ENCODE measurements at regions not wholly inside any gene's neighbourhood (a gene's known extent, or its start where the extent isn't known, plus 50 kb on each side); places are given as distances from the start of the nearest gene placed in this dataset.

DNA sequence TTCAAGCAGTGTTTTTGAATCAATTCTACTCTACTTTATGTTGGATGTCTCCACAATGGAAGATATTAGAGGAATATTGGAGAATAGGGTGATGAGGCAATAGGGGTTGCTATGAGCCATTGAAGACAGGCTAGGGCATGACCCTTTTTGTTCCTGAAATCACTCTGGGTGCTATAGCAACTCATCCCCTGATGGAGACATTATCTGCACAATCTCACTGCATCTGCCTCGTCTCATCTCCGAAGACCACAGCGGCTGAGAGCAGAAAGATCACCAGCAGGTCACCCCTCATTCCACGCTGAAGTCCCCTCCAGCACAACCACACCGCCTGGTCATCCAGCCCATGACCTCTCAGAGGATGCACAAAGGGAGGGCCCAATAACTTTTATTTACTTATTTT lies 150.4 kb upstream of the TMEM132C start (continued):
- TF ChIP-seq, protein P1, sequence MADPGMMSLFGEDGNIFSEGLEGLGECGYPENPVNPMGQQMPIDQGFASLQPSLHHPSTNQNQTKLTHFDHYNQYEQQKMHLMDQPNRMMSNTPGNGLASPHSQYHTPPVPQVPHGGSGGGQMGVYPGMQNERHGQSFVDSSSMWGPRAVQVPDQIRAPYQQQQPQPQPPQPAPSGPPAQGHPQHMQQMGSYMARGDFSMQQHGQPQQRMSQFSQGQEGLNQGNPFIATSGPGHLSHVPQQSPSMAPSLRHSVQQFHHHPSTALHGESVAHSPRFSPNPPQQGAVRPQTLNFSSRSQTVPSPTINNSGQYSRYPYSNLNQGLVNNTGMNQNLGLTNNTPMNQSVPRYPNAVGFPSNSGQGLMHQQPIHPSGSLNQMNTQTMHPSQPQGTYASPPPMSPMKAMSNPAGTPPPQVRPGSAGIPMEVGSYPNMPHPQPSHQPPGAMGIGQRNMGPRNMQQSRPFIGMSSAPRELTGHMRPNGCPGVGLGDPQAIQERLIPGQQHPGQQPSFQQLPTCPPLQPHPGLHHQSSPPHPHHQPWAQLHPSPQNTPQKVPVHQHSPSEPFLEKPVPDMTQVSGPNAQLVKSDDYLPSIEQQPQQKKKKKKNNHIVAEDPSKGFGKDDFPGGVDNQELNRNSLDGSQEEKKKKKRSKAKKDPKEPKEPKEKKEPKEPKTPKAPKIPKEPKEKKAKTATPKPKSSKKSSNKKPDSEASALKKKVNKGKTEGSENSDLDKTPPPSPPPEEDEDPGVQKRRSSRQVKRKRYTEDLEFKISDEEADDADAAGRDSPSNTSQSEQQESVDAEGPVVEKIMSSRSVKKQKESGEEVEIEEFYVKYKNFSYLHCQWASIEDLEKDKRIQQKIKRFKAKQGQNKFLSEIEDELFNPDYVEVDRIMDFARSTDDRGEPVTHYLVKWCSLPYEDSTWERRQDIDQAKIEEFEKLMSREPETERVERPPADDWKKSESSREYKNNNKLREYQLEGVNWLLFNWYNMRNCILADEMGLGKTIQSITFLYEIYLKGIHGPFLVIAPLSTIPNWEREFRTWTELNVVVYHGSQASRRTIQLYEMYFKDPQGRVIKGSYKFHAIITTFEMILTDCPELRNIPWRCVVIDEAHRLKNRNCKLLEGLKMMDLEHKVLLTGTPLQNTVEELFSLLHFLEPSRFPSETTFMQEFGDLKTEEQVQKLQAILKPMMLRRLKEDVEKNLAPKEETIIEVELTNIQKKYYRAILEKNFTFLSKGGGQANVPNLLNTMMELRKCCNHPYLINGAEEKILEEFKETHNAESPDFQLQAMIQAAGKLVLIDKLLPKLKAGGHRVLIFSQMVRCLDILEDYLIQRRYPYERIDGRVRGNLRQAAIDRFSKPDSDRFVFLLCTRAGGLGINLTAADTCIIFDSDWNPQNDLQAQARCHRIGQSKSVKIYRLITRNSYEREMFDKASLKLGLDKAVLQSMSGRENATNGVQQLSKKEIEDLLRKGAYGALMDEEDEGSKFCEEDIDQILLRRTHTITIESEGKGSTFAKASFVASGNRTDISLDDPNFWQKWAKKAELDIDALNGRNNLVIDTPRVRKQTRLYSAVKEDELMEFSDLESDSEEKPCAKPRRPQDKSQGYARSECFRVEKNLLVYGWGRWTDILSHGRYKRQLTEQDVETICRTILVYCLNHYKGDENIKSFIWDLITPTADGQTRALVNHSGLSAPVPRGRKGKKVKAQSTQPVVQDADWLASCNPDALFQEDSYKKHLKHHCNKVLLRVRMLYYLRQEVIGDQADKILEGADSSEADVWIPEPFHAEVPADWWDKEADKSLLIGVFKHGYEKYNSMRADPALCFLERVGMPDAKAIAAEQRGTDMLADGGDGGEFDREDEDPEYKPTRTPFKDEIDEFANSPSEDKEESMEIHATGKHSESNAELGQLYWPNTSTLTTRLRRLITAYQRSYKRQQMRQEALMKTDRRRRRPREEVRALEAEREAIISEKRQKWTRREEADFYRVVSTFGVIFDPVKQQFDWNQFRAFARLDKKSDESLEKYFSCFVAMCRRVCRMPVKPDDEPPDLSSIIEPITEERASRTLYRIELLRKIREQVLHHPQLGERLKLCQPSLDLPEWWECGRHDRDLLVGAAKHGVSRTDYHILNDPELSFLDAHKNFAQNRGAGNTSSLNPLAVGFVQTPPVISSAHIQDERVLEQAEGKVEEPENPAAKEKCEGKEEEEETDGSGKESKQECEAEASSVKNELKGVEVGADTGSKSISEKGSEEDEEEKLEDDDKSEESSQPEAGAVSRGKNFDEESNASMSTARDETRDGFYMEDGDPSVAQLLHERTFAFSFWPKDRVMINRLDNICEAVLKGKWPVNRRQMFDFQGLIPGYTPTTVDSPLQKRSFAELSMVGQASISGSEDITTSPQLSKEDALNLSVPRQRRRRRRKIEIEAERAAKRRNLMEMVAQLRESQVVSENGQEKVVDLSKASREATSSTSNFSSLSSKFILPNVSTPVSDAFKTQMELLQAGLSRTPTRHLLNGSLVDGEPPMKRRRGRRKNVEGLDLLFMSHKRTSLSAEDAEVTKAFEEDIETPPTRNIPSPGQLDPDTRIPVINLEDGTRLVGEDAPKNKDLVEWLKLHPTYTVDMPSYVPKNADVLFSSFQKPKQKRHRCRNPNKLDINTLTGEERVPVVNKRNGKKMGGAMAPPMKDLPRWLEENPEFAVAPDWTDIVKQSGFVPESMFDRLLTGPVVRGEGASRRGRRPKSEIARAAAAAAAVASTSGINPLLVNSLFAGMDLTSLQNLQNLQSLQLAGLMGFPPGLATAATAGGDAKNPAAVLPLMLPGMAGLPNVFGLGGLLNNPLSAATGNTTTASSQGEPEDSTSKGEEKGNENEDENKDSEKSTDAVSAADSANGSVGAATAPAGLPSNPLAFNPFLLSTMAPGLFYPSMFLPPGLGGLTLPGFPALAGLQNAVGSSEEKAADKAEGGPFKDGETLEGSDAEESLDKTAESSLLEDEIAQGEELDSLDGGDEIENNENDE (IDR thresholded peaks at IDR 0.05; ENCODE audit: insufficient replicate concordance, low read length): no peak
- TF ChIP-seq SAP30 (IDR thresholded peaks at IDR 0.05; ENCODE audit: insufficient read depth, insufficient replicate concordance, low read length) (no peak), RBBP5 (IDR thresholded peaks at IDR 0.05; ENCODE audit: borderline replicate concordance, low read depth, low read length) (no peak), CEBPB (IDR thresholded peaks at IDR 0.05; ENCODE audit: low read depth, low read length) (no peak), RAD21 (IDR thresholded peaks at IDR 0.05 in 1 of 2, conservative IDR thresholded peaks at IDR 0.05 in 1 of 2; ENCODE audit: low read depth in 2 of 2, low read length in 2 of 2) (no peak), SP2 (IDR thresholded peaks at IDR 0.05; ENCODE audit: low read length) (no peak), JUND (IDR thresholded peaks at IDR 0.05; ENCODE audit: low read length) (no peak), CBX8 (IDR thresholded peaks at IDR 0.05; ENCODE audit: borderline replicate concordance, low read depth, low read length) (no peak), PHF8 (conservative IDR thresholded peaks at IDR 0.05; ENCODE audit: low read depth, low read length) (no peak)
